PC-9 (cell line): ENCODE measurements at regions not wholly inside any gene's neighbourhood (a gene's known extent, or its start where the extent isn't known, plus 50 kb on each side); places are given as distances from the start of the nearest gene placed in this dataset.
"Not testable (repeated sequence)": the region's sequence is repeated elsewhere in the genome, so short reads cannot be mapped to it uniquely, and the experiment has no call there.

ENCODE experiments used
- BruUV-seq: library from RNA; stranded (reverse); fragments of 400-500 nt; replicated peaks from 2 replicates; lab custom pipeline; 2021; lab: Mats Ljungman, UMichigan
- CTCF ChIA-PET: fragments of 300-600 bp; sonication (Branson Sonifier 250); formaldehyde crosslinking; loops from one replicate; lab custom pipeline; 2022; ENCODE audit warnings: antibody characterized with exemption; lab: Charles Lee
- POLR2A ChIA-PET: fragments of 300-600 bp; sonication (Branson Sonifier 250); formaldehyde crosslinking; loops from one replicate; lab custom pipeline; 2022; ENCODE audit warnings: antibody characterized with exemption; ENCODE audit not compliant: unreplicated experiment; lab: Charles Lee
- DNase-seq, 2 experiments: peaks; one replicate each; pipeline versions ENCODE4 v3.0.0 to v3.0.0-alpha.2; 2015 to 2022; ENCODE audit warnings: mixed read lengths in 1 of 2
- H2AFZ ChIP-seq: fragments of 200-600 bp; sonication (generic); 2 replicates; pipeline ENCODE4 v1.8.1; 2017; ENCODE audit warnings: antibody characterized with exemption
- H3F3A ChIP-seq: fragments of 200-600 bp; sonication (generic); 2 replicates; pipeline ENCODE4 v1.8.1; 2017; ENCODE audit warnings: antibody characterized with exemption, mild to moderate bottlenecking, low read depth; ENCODE audit not compliant: insufficient read depth
- H3K27ac ChIP-seq: fragments of 200-600 bp; sonication (generic); 2 replicates; pipeline ENCODE4 v1.6.1; 2016; ENCODE audit warnings: mixed run types
- H3K27me3 ChIP-seq: fragments of 200-600 bp; sonication (generic); 2 replicates; pipeline ENCODE4 v1.6.1; 2016; ENCODE audit warnings: low read depth, mixed run types; ENCODE audit not compliant: insufficient read depth
- H3K36me3 ChIP-seq: fragments of 200-600 bp; sonication (generic); 2 replicates; pipeline ENCODE4 v1.6.1; 2016; ENCODE audit warnings: low read depth, mixed run types
- H3K4me1 ChIP-seq: fragments of 200-600 bp; sonication (generic); replicated peaks from 2 replicates; pipeline ENCODE4 v1.6.1; 2016; ENCODE audit warnings: mixed run types; ENCODE audit not compliant: insufficient read depth
- H3K4me2 ChIP-seq: fragments of 200-600 bp; sonication (generic); 2 replicates; pipeline ENCODE4 v1.6.1; 2017; ENCODE audit warnings: mixed run types
- H3K4me3 ChIP-seq: fragments of 200-600 bp; sonication (generic); 2 replicates; pipeline ENCODE4 v1.6.1; 2016; ENCODE audit warnings: mixed run types
- H3K79me2 ChIP-seq: fragments of 200-600 bp; sonication (generic); 2 replicates; pipeline ENCODE4 v1.6.1; 2017; ENCODE audit warnings: low read depth, mixed run types
- H3K9me2 ChIP-seq: fragments of 200-600 bp; sonication (generic); 2 replicates; pipeline ENCODE4 v1.8.1; 2017; ENCODE audit warnings: mild to moderate bottlenecking; ENCODE audit not compliant: insufficient read depth
- H3K9me3 ChIP-seq: fragments of 200-600 bp; sonication (generic); 2 replicates; pipeline ENCODE4 v1.8.1; 2016; ENCODE audit warnings: low read depth; ENCODE audit not compliant: insufficient read depth
- H4K20me1 ChIP-seq: fragments of 200-600 bp; sonication (generic); 2 replicates; pipeline ENCODE4 v1.8.1; 2017; ENCODE audit not compliant: insufficient read depth
- CTCF ChIP-seq: fragments of 200-600 bp; sonication (generic); conservative IDR thresholded peaks from 2 replicates; pipeline ENCODE4 v1.6.1; 2017; ENCODE audit warnings: mixed run types, antibody characterized with exemption, mild to moderate bottlenecking, moderate library complexity
- EZH2 ChIP-seq: fragments of 200-600 bp; sonication (generic); IDR thresholded peaks from 2 replicates; pipeline ENCODE4 v1.8.0; 2017; ENCODE audit warnings: antibody characterized with exemption, low read depth
- intact Hi-C: fragments of 100-400 bp; cut with micrococcal nuclease; formaldehyde crosslinking; loops from one replicate; pipeline ENCODE4 v1.10.0; 2022; ENCODE audit not compliant: unreplicated experiment

DNA sequence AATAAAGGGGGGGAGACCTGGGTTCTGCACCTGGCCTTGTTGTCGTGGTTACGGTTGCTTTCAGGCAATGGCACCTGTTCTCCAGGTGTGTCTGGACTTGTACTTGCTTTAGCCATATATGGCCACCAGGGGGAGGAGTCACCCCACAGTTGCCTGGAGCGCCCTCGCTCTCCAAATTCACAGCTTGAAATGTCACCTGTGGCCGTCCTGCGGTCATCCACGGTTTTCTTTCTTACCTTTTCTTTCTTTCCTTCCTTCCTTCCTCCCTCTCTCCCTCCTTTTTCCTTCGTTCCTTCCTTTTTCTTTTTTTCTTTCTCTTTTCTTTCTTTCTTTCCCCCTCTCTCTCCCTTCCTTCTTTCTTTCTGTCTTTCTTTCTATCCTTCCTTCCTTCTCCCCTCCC lies 157.2 kb upstream of the ZNF92 start:
- CTCF ChIA-PET = interaction anchor here (1.0 kb wide), 1 partner anchor 91 kb away, joined by 3 read pairs; no protein-coding TSS in a partner anchor

GRCh38 chr7:65213260-65213659 lies 160.4 kb upstream of the ZNF92 start:
- CTCF ChIA-PET, H3K27me3 ChIP-seq, BruUV-seq, H3K27ac ChIP-seq, H3K4me2 ChIP-seq, H3K4me3 ChIP-seq, H2AFZ ChIP-seq, POLR2A ChIA-PET, H4K20me1 ChIP-seq, H3F3A ChIP-seq, H3K4me1 ChIP-seq, intact Hi-C loops, DNase-seq, H3K9me3 ChIP-seq, H3K9me2 ChIP-seq, H3K79me2 ChIP-seq, H3K36me3 ChIP-seq: not testable (repeated sequence)

More for the DNA sequence above, 157.2 kb upstream of the ZNF92 start:
- intact Hi-C loops = loop anchor here (2.0 to 5.0 kb wide), 2 partner anchors 90 to 231 kb away; no protein-coding TSS in a partner anchor
- no peaks in the 10 kb centered on the region for H3K79me2 ChIP-seq
- no peak overlapping the region for H3K27ac ChIP-seq
- no peaks in the 10 kb centered on the region for H3K9me2 ChIP-seq
- POLR2A ChIA-PET = no interaction called here
- BruUV-seq = no TSS peak
- H3K4me2 ChIP-seq = peak overlapping the region; percentile 31; the same call in 1 of the 2 replicates
- H3K4me1 ChIP-seq = no peaks in the 10 kb centered on the region
- TF ChIP-seq CTCF (peak; percentile 82), EZH2 (no peak)
- no peaks in the 10 kb centered on the region for H3K27me3 ChIP-seq
- no peaks in the 10 kb centered on the region for H3K9me3 ChIP-seq
- H3F3A ChIP-seq = no peaks in the 10 kb centered on the region
- no peak overlapping the region for H2AFZ ChIP-seq
- H3K4me3 ChIP-seq = no peak overlapping the region
- H4K20me1 ChIP-seq = no peaks in the 10 kb centered on the region
- DNase-seq = peak; percentile 35 to 61
- H3K36me3 ChIP-seq = no peaks in the 10 kb centered on the region

- intact Hi-C loops, H3K4me2 ChIP-seq, H3K27ac ChIP-seq, H3K9me2 ChIP-seq, POLR2A ChIA-PET, H3K27me3 ChIP-seq, H3K4me1 ChIP-seq, BruUV-seq, H3K9me3 ChIP-seq, H4K20me1 ChIP-seq, DNase-seq, CTCF ChIA-PET, H3K79me2 ChIP-seq, H3K36me3 ChIP-seq, H3F3A ChIP-seq, H3K4me3 ChIP-seq, H2AFZ ChIP-seq: not testable (repeated sequence)
Measured at GRCh38 chr7:65199221-65199620, 174.4 kb upstream of the ZNF92 start.

- H3K9me2 ChIP-seq, H3K79me2 ChIP-seq, DNase-seq, POLR2A ChIA-PET, H3K9me3 ChIP-seq, H3F3A ChIP-seq, H3K36me3 ChIP-seq, H3K4me3 ChIP-seq, H3K27me3 ChIP-seq, H3K4me1 ChIP-seq, H2AFZ ChIP-seq, H3K4me2 ChIP-seq, CTCF ChIA-PET, BruUV-seq, H4K20me1 ChIP-seq, intact Hi-C loops, H3K27ac ChIP-seq: not testable (repeated sequence)
Measured at GRCh38 chr7:65193334-65194058, 180.2 kb upstream of the ZNF92 start.

DNA sequence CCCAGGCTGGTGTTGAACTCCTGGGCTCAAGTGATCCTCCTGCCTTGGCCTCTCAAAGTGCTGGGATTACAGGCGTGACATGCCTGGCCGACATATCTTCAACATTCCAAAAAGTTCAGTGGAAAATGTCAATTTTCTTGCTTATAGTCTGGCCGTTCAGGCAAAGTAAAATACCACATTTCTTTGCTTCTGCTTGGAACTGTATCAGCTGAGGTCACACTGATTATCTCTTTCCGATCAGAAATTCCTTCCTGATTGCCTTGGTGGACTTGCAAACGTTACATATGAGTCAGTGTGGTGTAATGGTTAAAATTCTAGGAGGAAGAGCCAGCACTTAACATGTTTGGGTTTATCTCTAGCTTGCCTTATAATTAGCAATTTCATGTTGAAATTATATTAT lies 170.6 kb upstream of the ERV3-1 start:
- H3K9me2 ChIP-seq, H2AFZ ChIP-seq, POLR2A ChIA-PET, H3K4me2 ChIP-seq, H3K27ac ChIP-seq, intact Hi-C loops, H3K27me3 ChIP-seq, H3K9me3 ChIP-seq, H3K36me3 ChIP-seq, BruUV-seq, H4K20me1 ChIP-seq, H3K4me1 ChIP-seq, H3K79me2 ChIP-seq, CTCF ChIA-PET, H3K4me3 ChIP-seq, H3F3A ChIP-seq: not testable (repeated sequence)
- DNase-seq = peak in 1 of 2 experiments; percentile 24

DNA sequence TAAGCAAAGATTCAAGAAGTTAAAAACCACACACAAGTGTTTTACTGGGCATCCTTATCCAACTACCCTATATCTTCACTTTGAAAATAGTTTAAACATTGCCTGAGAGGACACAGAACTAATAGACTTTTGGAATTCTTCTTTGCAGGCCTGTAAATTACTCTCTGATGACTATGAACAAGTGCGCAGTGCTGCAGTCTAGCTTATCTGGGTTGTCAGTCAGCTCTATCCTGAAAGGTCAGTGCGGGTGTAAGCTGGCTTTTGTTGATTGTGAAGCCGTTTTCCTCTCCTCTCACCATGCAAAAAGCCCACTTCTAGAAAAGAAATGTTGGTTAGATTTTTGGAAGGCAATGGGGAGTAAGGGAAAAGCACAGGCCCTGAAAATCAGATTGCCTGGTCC lies 143.6 kb upstream of the ERV3-1 start:
- intact Hi-C loops, H3K27ac ChIP-seq, H3K27me3 ChIP-seq, H3K4me1 ChIP-seq, H3K79me2 ChIP-seq, H3K9me3 ChIP-seq, H4K20me1 ChIP-seq, H2AFZ ChIP-seq, H3K36me3 ChIP-seq, BruUV-seq, H3K4me2 ChIP-seq, POLR2A ChIA-PET, H3K9me2 ChIP-seq, H3K4me3 ChIP-seq, H3F3A ChIP-seq, CTCF ChIA-PET, DNase-seq: not testable (repeated sequence)
